NCI-H2171 (cell line): ENCODE measurements at regions not wholly inside any gene's neighbourhood (a gene's known extent, or its start where the extent isn't known, plus 50 kb on each side); places are given as distances from the start of the nearest gene placed in this dataset.
"Not testable (repeated sequence)": the region's sequence is repeated elsewhere in the genome, so short reads cannot be mapped to it uniquely, and the experiment has no call there.

ENCODE experiments used
- DNase-seq: peaks from one replicate; lab custom pipeline; 2025; lab: John Stamatoyannopoulos, UW

DNA sequence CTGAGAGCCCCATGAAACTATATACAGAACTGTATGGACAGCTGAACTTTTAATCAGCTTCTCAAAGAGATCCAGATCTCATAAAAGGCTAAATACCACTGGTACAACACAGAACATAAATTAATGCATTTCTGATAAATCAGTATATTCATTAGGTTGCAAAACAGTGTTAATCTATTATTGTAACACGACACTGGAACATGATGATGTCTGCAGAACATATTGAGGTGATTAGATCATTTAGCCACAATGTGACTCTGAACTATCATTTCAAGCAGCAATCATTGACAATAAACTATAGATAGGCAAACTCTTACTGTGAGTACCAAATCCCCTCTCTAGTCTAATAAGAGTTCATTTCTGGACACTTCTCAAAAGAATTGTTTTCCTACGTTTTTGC is 50.3 kb downstream of the GASK1B start:
- DNase-seq, result no peak

DNA sequence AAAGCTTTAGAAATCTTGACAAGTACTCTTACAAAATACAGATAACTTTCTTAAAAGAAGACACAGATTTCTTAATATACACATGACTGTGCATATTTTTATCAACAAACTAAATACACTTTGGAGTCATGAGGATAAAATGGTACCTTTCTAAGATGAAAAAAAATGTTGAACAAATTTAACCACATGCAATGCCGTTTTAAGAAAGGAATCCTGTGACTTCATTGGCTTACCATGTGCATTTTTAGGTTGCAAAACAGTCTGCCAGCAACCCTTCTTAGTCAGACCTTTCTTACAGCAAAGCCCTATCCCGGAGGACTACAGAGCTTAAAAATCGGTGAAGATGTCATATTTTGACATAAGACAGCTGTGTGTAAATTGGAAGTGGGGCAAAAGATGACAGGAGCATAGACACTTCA is 51.7 kb downstream of the GASK1B start:
- DNase-seq, result no peak

GRCh38 chr4:158120645-158121151 is 52.1 kb downstream of the GASK1B start:
- not testable (repeated sequence) for DNase-seq

GRCh38 chr4:158112611-158113010 is 60.2 kb downstream of the GASK1B start:
- no peak for DNase-seq

- no peak for DNase-seq
These were observed 61.6 kb downstream of the GASK1B start for GRCh38 chr4:158111241-158111640.

GRCh38 chr4:158102904-158103303 is 69.9 kb downstream of the GASK1B start:
- no peak for DNase-seq

DNA sequence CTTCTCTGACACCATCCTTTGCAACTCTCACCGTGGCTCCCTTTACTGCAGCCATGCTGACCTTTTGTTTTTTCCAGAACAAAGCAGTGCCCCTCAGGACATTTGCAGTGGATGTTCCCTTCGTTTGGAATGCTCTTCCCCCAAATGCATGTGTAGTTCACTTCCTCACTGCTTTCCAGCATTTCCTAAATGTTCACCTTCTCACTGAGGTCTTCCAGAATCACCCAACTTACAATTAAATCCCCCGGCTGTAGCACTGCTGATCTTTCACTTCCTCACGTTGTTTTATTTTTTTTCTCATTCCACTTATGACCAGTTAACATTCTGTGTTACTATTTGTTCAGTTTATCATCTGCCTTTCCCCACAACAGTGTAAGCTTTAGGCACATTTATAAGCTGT is 73.1 kb downstream of the GASK1B start:
- DNase-seq, result no peak

DNA sequence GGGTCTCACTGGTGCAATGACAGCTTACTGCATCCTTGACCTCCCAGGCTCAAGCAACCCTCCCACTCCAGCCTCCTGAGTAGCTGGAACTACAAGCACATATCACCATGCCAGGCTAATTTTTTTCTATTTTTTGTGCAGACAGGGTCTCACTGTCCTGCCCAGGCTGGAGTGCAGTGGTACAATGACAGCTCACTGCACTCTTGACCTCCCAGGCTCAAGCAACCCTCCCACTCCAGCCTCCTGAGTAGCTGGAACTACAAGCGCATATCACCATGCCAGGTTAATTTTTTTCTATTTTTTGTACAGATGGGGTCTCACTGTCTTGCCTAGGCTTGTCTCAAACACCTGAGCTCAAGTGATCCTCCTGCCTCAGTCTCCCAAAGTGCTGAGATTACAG is 74.0 kb downstream of the GASK1B start:
- no peak for DNase-seq

- DNase-seq, result no peak
These were observed 78.3 kb downstream of the GASK1B start for GRCh38 chr4:158094413-158095134.

- DNase-seq, result no peak
These were observed 82.5 kb downstream of the GASK1B start for GRCh38 chr4:158090323-158090722.

DNA sequence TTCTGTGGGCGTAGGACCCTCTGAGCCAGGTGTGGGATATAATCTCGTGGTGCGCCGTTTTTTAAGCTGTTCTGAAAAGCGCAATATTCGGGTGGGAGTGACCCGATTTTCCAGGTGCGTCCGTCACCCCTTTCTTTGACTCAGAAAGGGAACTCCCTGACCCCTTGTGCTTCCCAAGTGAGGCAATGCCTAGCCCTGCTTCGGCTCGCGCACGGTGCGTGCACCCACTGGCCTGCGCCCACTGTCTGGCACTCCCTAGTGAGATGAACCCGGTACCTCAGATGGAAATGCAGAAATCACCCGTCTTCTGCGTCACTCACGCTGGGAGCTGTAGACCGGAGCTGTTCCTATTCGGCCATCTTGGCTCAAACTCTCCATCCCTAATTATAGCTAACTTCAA is 82.9 kb downstream of the GASK1B start:
- not testable (repeated sequence) for DNase-seq

DNA sequence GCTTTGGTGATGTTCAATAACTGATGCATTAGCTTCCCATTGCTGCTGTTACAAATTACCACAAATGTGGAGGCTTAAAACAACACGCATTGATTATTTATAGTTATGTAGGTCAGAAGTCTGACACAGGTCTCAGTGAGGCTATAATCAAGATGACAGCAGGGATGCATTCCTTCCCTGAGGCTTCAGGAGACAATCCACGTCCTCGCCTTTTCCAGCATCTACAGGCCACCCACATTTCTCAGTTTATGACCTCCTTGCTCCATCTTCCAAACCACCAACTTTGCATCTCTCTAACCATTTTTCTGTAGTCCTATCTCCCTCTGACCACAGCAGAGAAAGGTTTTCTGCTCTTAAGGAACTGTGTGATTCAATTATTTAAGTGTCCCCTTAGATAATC is 92.5 kb downstream of the GASK1B start:
- no peak for DNase-seq

- peak; percentile 11 for DNase-seq
These were observed 93.2 kb downstream of the GASK1B start for GRCh38 chr4:158079661-158080060.

GRCh38 chr4:158077835-158078234 is 95.0 kb downstream of the GASK1B start:
- no peak for DNase-seq

- DNase-seq, result no peak
These were observed 98.0 kb downstream of the GASK1B start for GRCh38 chr4:158074851-158075250.

DNA sequence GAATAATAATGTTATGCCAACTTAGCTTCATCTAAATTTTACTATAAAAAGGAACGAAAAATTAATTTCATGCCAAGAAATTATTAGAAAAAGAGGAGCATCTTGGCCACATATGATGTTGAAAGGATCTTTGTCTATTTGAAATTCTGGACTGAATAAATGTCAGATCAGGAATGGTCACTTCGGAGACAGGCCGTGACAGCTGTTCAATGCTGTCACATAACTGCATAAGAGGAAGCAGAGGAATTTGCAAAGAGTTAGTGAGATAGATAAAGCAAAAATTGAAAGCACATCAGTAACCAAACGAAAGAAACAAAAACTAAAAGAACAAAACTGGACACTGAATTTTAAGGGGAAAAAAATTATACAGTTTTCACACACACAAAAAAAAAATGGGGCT is 100.9 kb downstream of the GASK1B start:
- no peak for DNase-seq

DNA sequence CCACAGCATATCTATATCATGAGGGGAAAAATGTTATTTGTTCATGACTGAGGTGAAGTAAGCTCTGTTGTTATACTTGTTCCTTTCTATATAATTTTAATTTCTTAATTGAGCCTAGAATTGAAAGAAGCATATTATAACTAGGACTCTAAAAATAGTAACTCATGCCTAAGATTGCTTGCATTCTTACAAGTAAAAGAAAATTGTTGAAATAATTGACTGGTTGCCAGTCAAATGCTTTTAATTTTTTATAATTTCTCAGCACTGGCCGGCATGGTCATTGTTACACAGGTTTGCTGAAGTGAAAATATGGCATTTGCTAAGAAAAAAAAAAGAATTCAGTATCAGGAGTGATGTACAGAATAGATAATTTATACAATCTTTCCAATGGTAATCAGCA is 104.8 kb downstream of the GASK1B start:
- DNase-seq, result no peak

GRCh38 chr4:158067646-158068045 is 105.2 kb downstream of the GASK1B start:
- DNase-seq, result no peak

DNA sequence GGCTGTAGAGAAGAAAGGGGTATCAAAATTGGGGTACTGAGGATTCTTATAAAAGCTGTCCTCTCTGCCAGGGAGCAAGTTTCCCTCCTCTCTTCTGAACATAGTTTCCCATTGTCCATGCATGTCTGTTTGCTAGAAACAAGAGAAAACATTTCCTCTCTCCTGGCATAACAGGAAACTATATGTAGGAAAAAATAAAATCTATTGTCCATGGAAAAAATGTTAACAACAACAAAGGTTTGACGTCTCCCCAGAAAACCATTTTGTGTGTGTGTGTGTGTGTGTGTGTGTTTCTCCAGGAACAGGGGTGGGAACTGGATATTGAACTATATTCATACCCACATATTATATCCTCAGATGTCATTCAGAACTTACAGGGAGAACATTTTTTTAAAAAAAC is 107.2 kb downstream of the GASK1B start:
- DNase-seq, result no peak

DNA sequence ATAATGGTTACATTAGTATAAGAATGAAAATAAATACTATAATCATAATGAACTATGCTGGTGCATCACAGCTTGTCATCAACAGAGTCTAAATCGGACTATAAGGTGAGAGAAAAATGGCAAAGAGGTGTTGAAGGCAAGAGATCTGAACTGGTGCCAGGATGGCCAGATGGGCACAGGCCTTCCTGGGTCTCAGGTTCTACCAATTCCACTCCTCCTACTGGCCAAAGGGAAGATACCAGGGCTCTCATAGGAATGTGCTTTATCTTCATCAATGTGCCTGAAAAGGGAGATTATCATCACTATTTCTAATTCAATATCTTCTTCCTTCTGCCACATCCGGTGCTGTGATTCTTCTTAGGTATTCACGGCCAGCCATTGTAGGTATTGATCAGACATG is 107.6 kb downstream of the GASK1B start:
- DNase-seq, result no peak

DNA sequence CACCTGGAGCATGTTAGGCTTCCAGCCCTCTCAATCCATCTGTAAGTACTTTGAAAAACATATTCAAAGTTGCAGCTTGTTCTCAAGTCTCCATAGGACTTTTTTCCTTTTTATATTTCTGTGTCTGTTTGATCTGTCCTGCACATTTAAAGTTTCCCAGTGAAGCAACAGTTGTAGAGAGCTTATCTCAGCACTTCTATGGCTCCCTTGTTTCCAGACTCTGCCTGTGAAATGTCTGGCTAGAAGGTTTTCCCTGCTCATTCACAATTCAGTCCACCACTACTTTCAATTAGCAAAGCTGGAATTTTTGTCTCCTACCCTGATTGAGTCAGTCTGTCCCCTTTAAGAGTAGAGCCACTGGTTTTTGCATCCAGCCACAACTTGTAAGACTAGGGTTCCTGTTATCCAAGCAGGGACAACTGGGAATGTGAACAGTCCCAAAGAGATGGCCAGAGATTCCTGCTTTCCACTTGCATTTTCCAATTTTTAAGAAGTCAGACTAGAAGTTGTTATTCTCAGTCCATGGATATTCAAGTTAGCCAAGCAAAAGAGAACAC is 116.1 kb downstream of the GASK1B start:
- DNase-seq, result no peak

DNA sequence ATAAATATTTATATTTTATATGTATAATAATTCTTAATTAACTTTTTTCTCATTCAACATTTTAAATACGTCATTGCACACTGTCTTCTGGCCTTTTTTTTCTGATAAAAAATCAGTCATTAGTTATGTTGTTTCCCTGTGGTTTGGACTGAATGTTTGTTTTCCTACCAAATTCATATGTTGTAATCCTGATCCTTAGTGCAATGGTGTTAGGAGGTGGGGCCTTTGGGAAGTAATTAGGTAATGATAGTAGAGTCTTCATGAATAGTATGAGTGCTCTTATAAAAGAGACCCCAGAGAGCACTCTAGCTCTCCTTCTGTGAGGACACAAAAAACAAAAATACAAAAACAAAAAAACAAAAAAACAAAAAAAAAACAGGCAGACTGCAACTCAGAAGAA is 117.2 kb downstream of the GASK1B start:
- no peak for DNase-seq

DNA sequence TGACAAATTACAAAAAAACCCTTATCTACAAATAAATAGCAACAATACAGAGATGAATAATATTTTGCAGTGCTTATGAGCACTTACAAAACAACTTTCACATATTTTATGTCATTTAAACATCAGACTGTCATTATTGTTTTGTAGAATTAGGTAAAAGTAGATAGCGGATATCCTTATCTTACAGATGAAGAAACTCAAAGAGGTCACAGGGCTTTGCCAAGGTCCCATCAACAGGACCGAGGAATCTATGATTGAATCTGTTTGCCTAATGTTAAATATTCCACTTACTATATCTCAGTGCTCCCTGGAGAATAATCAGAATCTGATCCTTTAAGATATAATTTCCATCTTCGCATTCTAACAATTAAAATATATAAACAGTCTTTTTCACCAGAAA is 119.0 kb downstream of the GASK1B start:
- DNase-seq, result no peak

DNA sequence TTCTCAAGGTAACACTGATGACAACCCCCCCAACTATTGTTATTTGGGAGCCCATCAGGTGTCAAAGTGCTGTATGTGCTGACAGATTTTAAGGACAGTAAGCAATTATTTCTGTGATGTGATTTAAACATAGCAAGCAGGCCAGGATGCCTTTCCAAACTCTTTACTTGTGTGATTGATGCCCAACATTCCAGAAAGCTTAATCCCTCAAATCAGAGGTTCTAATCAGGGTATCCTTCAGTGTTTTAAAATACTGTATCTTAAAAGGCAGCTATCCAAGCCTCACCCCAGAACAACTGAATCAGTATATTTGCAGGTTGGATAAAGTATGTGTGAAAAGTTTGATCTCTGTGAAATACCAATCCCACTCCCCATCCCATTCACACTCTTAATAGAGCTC is 119.7 kb downstream of the GASK1B start:
- DNase-seq, result no peak
